ENCODE measurements at regions not wholly inside any gene's neighbourhood (a gene's known extent, or its start where the extent isn't known, plus 50 kb on each side); places are given as distances from the start of the nearest gene placed in this dataset.

GRCh38 chr2:9699139-9700108, 68.6 kb upstream of the YWHAQ start:
- H3K4me3 Mint-ChIP-seq: no peak overlapping the region
- peaks cover 19 to 45% (median 34%) of the 10 kb centered on the region in 3 donors for H3K4me1 Mint-ChIP-seq
- H3K36me3 ChIP-seq (ENCODE audit: control insufficient read depth in 2 of 2, extremely low read depth in 1 of 2, insufficient read depth in 1 of 2, low read length in 1 of 2): no peaks in the 10 kb centered on the region
- ChIA-PET CTCF (no interaction called here), POLR2A (interaction anchor here (0.6 to 0.7 kb wide), 2 partner anchors 10 to 98 kb away, joined by 5 to 12 read pairs; no protein-coding TSS in a partner anchor)
- H3K36me3 Mint-ChIP-seq: no peaks in the 10 kb centered on the region
- no peak overlapping the region for H3K4me3 ChIP-seq (ENCODE audit: control insufficient read depth in 1 of 2, extremely low read depth in 1 of 2, low read length in 1 of 2)
- H3K27ac Mint-ChIP-seq: no peak overlapping the region
- 69% methylated on average over 8 of the region's 15 CpGs for WGBS (ENCODE audit: insufficient coverage)
- H3K9me3 Mint-ChIP-seq: no peaks in the 10 kb centered on the region
- H3K4me1 ChIP-seq (ENCODE audit: control insufficient read depth in 1 of 2, extremely low read depth in 1 of 2, insufficient read depth in 2 of 2, low read length in 2 of 2): peaks cover 0 to 37% of the 10 kb centered on the region in 2 experiments
- ATAC-seq (replicated peaks in 1 of 4) (no peak), DNase-seq (no peak)
- no peaks in the 10 kb centered on the region for H3K9me3 ChIP-seq
- H3K27me3 ChIP-seq (replicated peaks in 1 of 2; ENCODE audit: control insufficient read depth in 2 of 2, extremely low read depth in 1 of 2, insufficient read depth in 2 of 2, low read length in 1 of 2): no peaks in the 10 kb centered on the region
- H3K27ac ChIP-seq (ENCODE audit: low read length): no peak overlapping the region
- H3K27me3 Mint-ChIP-seq: no peaks in the 10 kb centered on the region

GRCh38 chr2:9700109-9700495, 69.3 kb upstream of the YWHAQ start:
- Histone ChIP-seq H3K4me1 (ENCODE audit: control insufficient read depth in 1 of 2, extremely low read depth in 1 of 2, insufficient read depth in 2 of 2, low read length in 2 of 2) (peaks cover 0 to 43% of the 10 kb centered on the region in 2 experiments), H3K27me3 (replicated peaks in 1 of 2; ENCODE audit: control insufficient read depth in 2 of 2, extremely low read depth in 1 of 2, insufficient read depth in 2 of 2, low read length in 1 of 2) (no peaks in the 10 kb centered on the region), H3K4me3 (ENCODE audit: control insufficient read depth in 1 of 2, extremely low read depth in 1 of 2, low read length in 1 of 2) (no peak overlapping the region), H3K36me3 (ENCODE audit: control insufficient read depth in 2 of 2, extremely low read depth in 1 of 2, insufficient read depth in 1 of 2, low read length in 1 of 2) (no peaks in the 10 kb centered on the region), H3K27ac (ENCODE audit: low read length) (no peak overlapping the region), H3K9me3 (no peaks in the 10 kb centered on the region)
- ChIA-PET POLR2A (interaction anchor here in 1 of 2 donors (0.5 to 0.6 kb wide), 2 partner anchors 11 to 71 kb away, joined by 5 to 12 read pairs; no protein-coding TSS in a partner anchor), CTCF (no interaction called here)
- no peaks in the 10 kb centered on the region for H3K9me3 Mint-ChIP-seq
- H3K27ac Mint-ChIP-seq: no peak overlapping the region
- H3K36me3 Mint-ChIP-seq: no peaks in the 10 kb centered on the region
- DNase-seq (no peak), ATAC-seq (replicated peaks in 1 of 4) (no peak)
- no peak overlapping the region for H3K4me3 Mint-ChIP-seq
- H3K27me3 Mint-ChIP-seq: no peaks in the 10 kb centered on the region
- peaks cover 23 to 52% (median 38%) of the 10 kb centered on the region in 3 donors for H3K4me1 Mint-ChIP-seq
- no CpG with 5 or more reads among the region's 4 CpGs for WGBS (ENCODE audit: insufficient coverage)

- ATAC-seq (replicated peaks in 1 of 4) (no peak), DNase-seq (no peak)
- H3K27me3 Mint-ChIP-seq: no peaks in the 10 kb centered on the region
- H3K27me3 ChIP-seq (replicated peaks in 1 of 2; ENCODE audit: control insufficient read depth in 2 of 2, extremely low read depth in 1 of 2, insufficient read depth in 2 of 2, low read length in 1 of 2): no peaks in the 10 kb centered on the region
- H3K27ac Mint-ChIP-seq: peak overlapping the region; percentile 76 to 87
- H3K4me3 Mint-ChIP-seq: peak overlapping the region in 2 of 3 donors; percentile 4 to 50
- H3K36me3 ChIP-seq (ENCODE audit: control insufficient read depth in 2 of 2, extremely low read depth in 1 of 2, insufficient read depth in 1 of 2, low read length in 1 of 2): no peaks in the 10 kb centered on the region
- POLR2A ChIA-PET: interaction anchor here (0.6 to 3.0 kb wide), 6 partner anchors 9 to 148 kb away, joined by 3 to 39 read pairs (median 4); partner anchors contain the start of genes ADAM17 (in 1 of the 2) and YWHAQ (in 1 of the 2)
- H3K4me3 ChIP-seq (ENCODE audit: control insufficient read depth in 1 of 2, extremely low read depth in 1 of 2, low read length in 1 of 2): no peak overlapping the region
- H3K4me1 Mint-ChIP-seq: peaks cover 21 to 58% (median 38%) of the 10 kb centered on the region in 3 donors
- H3K36me3 Mint-ChIP-seq: no peaks in the 10 kb centered on the region
- CTCF ChIA-PET: interaction anchor here (0.6 to 1.6 kb wide), 12 partner anchors 10 to 182 kb away, joined by 3 to 12 read pairs (median 3); partner anchors contain the start of gene YWHAQ (in 1 of the 2)
- WGBS (ENCODE audit: insufficient coverage): no CpG with 5 or more reads among the region's 3 CpGs
- no peaks in the 10 kb centered on the region for H3K9me3 Mint-ChIP-seq
- peak overlapping the region; percentile 94 for H3K27ac ChIP-seq (ENCODE audit: low read length)
- no peaks in the 10 kb centered on the region for H3K9me3 ChIP-seq
- peaks cover 0 to 45% of the 10 kb centered on the region in 2 experiments for H3K4me1 ChIP-seq (ENCODE audit: control insufficient read depth in 1 of 2, extremely low read depth in 1 of 2, insufficient read depth in 2 of 2, low read length in 2 of 2)
Observed at GRCh38 chr2:9702604-9703084, 71.8 kb upstream of the YWHAQ start.

- Mint-ChIP-seq H3K4me3 (peak overlapping the region in 1 of 3 donors; percentile 50), H3K27me3 (no peaks in the 10 kb centered on the region), H3K36me3 (no peaks in the 10 kb centered on the region), H3K27ac (peak overlapping the region; percentile 76 to 87), H3K4me1 (peaks cover 16 to 53% (median 34%) of the 10 kb centered on the region in 3 donors), H3K9me3 (no peaks in the 10 kb centered on the region)
- POLR2A ChIA-PET: interaction anchor here (0.6 to 3.0 kb wide), 9 partner anchors 9 to 686 kb away, joined by 3 to 39 read pairs (median 4); partner anchors contain the start of genes ADAM17 (in 1 of the 2) and YWHAQ (in 1 of the 2)
- CTCF ChIA-PET: interaction anchor here (0.6 to 1.6 kb wide), 14 partner anchors 9 to 181 kb away, joined by 3 to 12 read pairs (median 4); partner anchors contain the start of gene YWHAQ (in 1 of the 2)
- no peaks in the 10 kb centered on the region for H3K36me3 ChIP-seq (ENCODE audit: control insufficient read depth in 2 of 2, extremely low read depth in 1 of 2, insufficient read depth in 1 of 2, low read length in 1 of 2)
- no peaks in the 10 kb centered on the region for H3K27me3 ChIP-seq (replicated peaks in 1 of 2; ENCODE audit: control insufficient read depth in 2 of 2, extremely low read depth in 1 of 2, insufficient read depth in 2 of 2, low read length in 1 of 2)
- 60% methylated on average over 1 of the region's 11 CpGs for WGBS (ENCODE audit: insufficient coverage)
- peaks cover 0 to 43% of the 10 kb centered on the region in 2 experiments for H3K4me1 ChIP-seq (ENCODE audit: control insufficient read depth in 1 of 2, extremely low read depth in 1 of 2, insufficient read depth in 2 of 2, low read length in 2 of 2)
- DNase-seq (peak; percentile 52 to 96 (median 89)), ATAC-seq (replicated peaks in 1 of 4) (peak; percentile 84 to 93 (median 88))
- H3K4me3 ChIP-seq (ENCODE audit: control insufficient read depth in 1 of 2, extremely low read depth in 1 of 2, low read length in 1 of 2): no peak overlapping the region
- no peaks in the 10 kb centered on the region for H3K9me3 ChIP-seq
- peak overlapping the region; percentile 94 for H3K27ac ChIP-seq (ENCODE audit: low read length)
Observed at GRCh38 chr2:9703085-9703678, 72.4 kb upstream of the YWHAQ start.

GRCh38 chr2:9703701-9704221, 73.0 kb upstream of the YWHAQ start:
- Mint-ChIP-seq H3K4me1 (peaks cover 15 to 53% (median 34%) of the 10 kb centered on the region in 3 donors), H3K36me3 (no peaks in the 10 kb centered on the region), H3K27me3 (no peaks in the 10 kb centered on the region), H3K9me3 (no peaks in the 10 kb centered on the region), H3K27ac (peak overlapping the region; percentile 76 to 87), H3K4me3 (peak overlapping the region in 1 of 3 donors; percentile 50)
- POLR2A ChIA-PET: interaction anchor here (0.8 to 3.0 kb wide), 5 partner anchors 49 to 686 kb away, joined by 3 to 39 read pairs (median 4); partner anchors contain the start of gene YWHAQ (in 1 of the 2)
- 43% methylated on average over 1 of the region's 3 CpGs for WGBS (ENCODE audit: insufficient coverage)
- CTCF ChIA-PET: interaction anchor here in 1 of 2 donors (0.5 to 1.6 kb wide), 10 partner anchors 8 to 860 kb away, joined by 3 to 8 read pairs (median 4); partner anchors contain the start of gene YWHAQ
- DNase-seq: peak in 7 of 35 experiments; percentile 5 to 56 (median 10)
- Histone ChIP-seq H3K27me3 (replicated peaks in 1 of 2; ENCODE audit: control insufficient read depth in 2 of 2, extremely low read depth in 1 of 2, insufficient read depth in 2 of 2, low read length in 1 of 2) (no peaks in the 10 kb centered on the region), H3K36me3 (ENCODE audit: control insufficient read depth in 2 of 2, extremely low read depth in 1 of 2, insufficient read depth in 1 of 2, low read length in 1 of 2) (no peaks in the 10 kb centered on the region), H3K27ac (ENCODE audit: low read length) (peak overlapping the region; percentile 94), H3K4me3 (ENCODE audit: control insufficient read depth in 1 of 2, extremely low read depth in 1 of 2, low read length in 1 of 2) (no peak overlapping the region), H3K4me1 (ENCODE audit: control insufficient read depth in 1 of 2, extremely low read depth in 1 of 2, insufficient read depth in 2 of 2, low read length in 2 of 2) (peaks cover 0 to 44% of the 10 kb centered on the region in 2 experiments), H3K9me3 (no peaks in the 10 kb centered on the region)
- peak in 2 of 4 experiments; percentile 6 to 8 for ATAC-seq (replicated peaks in 1 of 4)
